ENCODE measurements at regions not wholly inside any gene's neighbourhood (a gene's known extent, or its start where the extent isn't known, plus 50 kb on each side); places are given as distances from the start of the nearest gene placed in this dataset.

DNA sequence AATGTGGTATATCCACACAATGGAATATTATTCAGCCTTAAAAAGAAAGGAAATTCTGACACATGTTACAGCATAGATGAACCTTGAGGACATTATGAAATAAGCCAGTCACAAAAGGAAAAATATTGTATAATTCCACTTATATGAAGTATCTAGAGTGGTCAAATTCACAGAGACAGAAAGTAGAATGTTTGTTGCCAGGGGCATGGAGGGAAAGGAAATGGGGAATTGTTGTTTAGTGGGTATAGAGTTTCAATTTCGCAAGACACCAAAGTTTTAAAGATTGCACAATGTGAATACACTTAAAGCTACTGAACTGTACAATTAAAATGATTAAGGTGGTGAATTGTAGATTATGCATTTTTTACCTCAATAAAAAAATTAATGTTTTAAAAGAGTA lies 92.9 kb downstream of the TXNL1 start:
- CTCF ChIA-PET = no interaction called here
- Mint-ChIP-seq H3K27ac (no peak overlapping the region), H3K4me3 (no peak overlapping the region), H3K9me3 (no peaks in the 10 kb centered on the region), H3K4me1 (no peaks in the 10 kb centered on the region), H3K36me3 (ENCODE audit: low read depth) (no peaks in the 10 kb centered on the region), H3K27me3 (peaks cover 2% of the 10 kb centered on the region)
- DNase-seq = no peak
- POLR2A ChIA-PET = no interaction called here

DNA sequence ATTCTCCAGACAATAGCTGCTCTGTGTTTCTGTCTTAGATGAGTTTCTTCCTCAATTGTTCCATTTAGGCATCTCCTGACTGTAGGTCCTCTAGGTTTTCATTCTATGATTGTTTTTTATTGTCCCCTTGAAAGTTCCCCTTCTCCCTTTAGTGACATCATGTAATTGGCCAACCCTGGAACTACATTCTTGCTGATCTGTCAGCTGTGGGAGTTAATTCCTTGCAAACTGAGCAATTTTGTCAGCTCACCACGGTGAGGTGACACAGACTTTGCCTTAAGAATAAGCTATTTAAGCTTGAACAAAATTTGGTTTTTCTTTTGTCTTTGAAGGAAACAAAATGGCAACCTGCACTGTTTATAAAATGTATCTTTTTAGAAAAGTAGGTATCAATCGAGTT lies 95.9 kb downstream of the TXNL1 start:
- CTCF ChIA-PET = no interaction called here

DNA sequence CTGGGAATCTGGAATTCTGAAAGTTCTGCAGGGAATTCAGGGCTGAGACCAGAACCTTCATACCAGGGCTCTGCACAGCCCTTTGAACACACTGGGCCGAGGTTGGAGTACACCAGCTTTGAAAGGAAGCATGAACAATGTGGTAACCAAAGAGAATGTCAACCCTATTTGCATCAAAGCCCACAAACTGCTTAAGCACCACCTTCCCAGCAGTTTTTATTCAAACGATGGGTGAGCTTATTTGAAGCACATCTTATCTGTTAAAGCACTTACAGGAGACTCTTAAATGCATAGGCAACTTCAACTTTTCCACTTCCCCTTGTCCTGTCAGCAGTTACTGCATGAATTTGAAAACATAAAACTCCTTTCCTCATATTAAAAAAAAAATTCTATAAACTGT lies 96.6 kb downstream of the TXNL1 start:
- Mint-ChIP-seq H3K4me3 (no peak overlapping the region), H3K36me3 (ENCODE audit: low read depth) (no peaks in the 10 kb centered on the region), H3K27ac (no peak overlapping the region), H3K9me3 (no peaks in the 10 kb centered on the region), H3K27me3 (peaks cover 2% of the 10 kb centered on the region), H3K4me1 (no peaks in the 10 kb centered on the region)
- POLR2A ChIA-PET = no interaction called here
- CTCF ChIA-PET = no interaction called here
- no peak for DNase-seq

More for the DNA sequence above, 95.9 kb downstream of the TXNL1 start:
- DNase-seq = no peak
- Mint-ChIP-seq H3K27me3 (peaks cover 2% of the 10 kb centered on the region), H3K27ac (no peak overlapping the region), H3K4me1 (no peaks in the 10 kb centered on the region), H3K36me3 (ENCODE audit: low read depth) (no peaks in the 10 kb centered on the region), H3K9me3 (no peaks in the 10 kb centered on the region), H3K4me3 (no peak overlapping the region)
- POLR2A ChIA-PET = no interaction called here

DNA sequence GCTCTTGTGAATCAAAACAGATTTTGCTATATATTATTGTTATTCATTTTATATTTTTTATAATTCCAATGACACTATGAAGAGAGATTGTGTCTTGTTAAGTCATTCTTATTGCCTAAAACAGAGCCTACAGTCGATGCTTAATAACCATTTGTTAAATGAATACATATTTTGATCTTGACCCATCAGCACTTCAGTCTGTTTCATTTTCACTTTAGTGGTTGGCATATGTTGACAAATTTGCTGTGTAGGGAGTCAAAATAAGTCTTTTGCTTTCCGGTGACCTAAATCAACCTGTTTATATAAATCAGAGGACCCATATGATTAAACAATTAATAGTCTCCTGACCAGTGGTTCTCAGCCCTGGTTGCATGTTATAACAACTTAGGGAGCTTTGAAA lies 97.1 kb downstream of the TXNL1 start:
- H3K27ac Mint-ChIP-seq = no peak overlapping the region
- no peaks in the 10 kb centered on the region for H3K4me1 Mint-ChIP-seq
- H3K36me3 Mint-ChIP-seq (ENCODE audit: low read depth) = no peaks in the 10 kb centered on the region
- H3K9me3 Mint-ChIP-seq = no peaks in the 10 kb centered on the region
- POLR2A ChIA-PET = no interaction called here
- H3K4me3 Mint-ChIP-seq = no peak overlapping the region
- CTCF ChIA-PET = no interaction called here
- DNase-seq = no peak
- H3K27me3 Mint-ChIP-seq = peaks cover 2% of the 10 kb centered on the region

DNA sequence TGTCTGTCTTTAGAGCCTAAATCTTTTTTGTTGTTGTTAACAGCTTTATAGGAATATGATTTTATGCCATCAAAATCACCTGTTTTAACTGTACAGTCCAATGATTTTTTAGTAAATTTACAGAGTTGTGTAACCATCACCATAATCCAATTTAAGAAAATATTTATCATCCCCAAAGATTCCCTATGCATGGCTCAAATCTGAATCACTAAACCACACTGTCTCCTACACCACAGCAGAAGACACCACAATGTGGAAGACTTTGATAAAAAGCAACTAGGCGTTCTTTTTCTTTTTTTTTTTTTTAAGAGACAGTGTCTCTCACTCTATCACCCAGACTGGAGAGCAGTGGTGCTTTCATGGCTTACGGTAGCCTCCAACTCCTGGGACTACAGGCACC lies 99.6 kb downstream of the TXNL1 start:
- DNase-seq = no peak
- ChIA-PET CTCF (no interaction called here), POLR2A (no interaction called here)
- Mint-ChIP-seq H3K4me3 (no peak overlapping the region), H3K4me1 (no peaks in the 10 kb centered on the region), H3K27ac (no peak overlapping the region), H3K9me3 (no peaks in the 10 kb centered on the region), H3K36me3 (ENCODE audit: low read depth) (no peaks in the 10 kb centered on the region), H3K27me3 (peaks cover 5% of the 10 kb centered on the region)

DNA sequence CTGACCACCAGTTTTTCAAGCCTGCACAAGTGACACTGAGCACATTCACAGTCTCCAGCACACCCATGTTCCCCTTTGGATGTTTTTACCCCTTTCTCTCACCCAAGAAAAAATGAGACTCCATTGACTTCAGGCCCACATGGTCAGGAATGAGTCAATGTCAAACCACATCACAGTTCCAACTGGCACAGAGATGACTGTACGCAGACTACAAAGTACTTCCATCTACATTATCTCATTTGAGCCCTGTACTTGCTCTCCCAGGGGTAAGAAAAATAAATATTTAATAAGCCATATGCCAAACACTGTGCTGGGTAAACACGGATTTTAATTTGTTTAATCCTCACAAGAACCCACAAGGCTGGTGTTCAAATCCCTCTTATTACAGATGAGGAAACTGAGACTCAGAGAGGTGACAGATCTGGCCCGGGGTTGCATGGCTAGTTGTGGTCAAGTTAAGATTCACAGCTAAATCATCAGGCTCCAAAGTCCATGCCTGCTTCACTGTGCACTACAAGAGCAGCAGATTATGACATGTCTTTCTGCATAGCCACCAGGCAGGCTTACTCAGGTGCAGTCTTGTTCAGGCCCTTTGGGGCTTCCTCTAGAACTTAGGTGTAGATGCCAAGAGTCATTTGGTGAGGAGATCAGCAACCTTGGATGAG lies 106.1 kb downstream of the TXNL1 start:
- H3K9me3 Mint-ChIP-seq = no peaks in the 10 kb centered on the region
- ChIA-PET CTCF (no interaction called here), POLR2A (no interaction called here)
- no peaks in the 10 kb centered on the region for H3K36me3 Mint-ChIP-seq (ENCODE audit: low read depth)
- no peak for DNase-seq
- no peak overlapping the region for H3K27ac Mint-ChIP-seq
- H3K27me3 Mint-ChIP-seq = peaks cover 4% of the 10 kb centered on the region
- no peak overlapping the region for H3K4me3 Mint-ChIP-seq
- peaks cover 3% of the 10 kb centered on the region for H3K4me1 Mint-ChIP-seq

DNA sequence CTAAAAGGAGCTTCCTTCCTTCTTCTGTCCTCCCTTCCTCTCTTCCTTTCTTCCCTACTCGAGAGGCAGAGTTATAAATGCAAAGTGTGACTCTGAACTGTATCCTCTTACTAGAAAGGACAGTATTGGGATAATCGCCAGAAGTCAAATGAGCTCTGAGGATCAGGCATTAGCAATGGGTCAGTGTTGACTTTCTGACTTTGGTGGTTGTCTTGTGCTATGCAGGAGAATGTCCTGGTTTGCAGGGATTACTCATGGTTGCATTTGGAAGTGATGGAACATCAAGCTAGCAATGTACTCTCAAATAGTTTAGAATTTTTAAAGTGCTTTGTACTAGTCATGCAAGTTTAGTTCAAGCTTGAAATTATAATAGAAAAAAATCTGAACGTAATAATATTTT lies 115.6 kb downstream of the TXNL1 start:
- ChIA-PET CTCF (no interaction called here), POLR2A (no interaction called here)
- Mint-ChIP-seq H3K27ac (no peak overlapping the region), H3K4me1 (no peaks in the 10 kb centered on the region), H3K36me3 (ENCODE audit: low read depth) (no peaks in the 10 kb centered on the region), H3K9me3 (peaks cover 4% of the 10 kb centered on the region), H3K27me3 (peaks cover 2% of the 10 kb centered on the region), H3K4me3 (no peak overlapping the region)
- no peak for DNase-seq

DNA sequence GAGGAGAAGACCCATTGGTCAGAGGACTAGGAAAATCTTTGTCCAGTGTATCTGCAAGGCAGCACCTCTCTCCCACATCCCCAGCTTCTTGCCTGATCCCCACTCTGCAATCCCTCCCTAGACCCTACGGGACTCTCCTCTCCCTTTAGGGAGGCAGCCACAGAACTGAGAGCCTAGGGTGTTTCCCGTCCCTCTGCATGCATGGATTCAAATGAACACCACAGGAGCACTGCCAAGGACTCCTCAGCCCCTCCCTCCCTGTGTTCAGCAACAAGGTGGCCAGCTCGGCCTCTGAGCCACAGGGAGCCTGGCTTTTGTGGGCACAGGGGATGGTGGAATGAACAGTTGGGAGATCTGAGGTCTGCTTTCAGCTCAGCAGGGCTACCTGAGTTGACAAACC lies 117.1 kb downstream of the TXNL1 start:
- no peaks in the 10 kb centered on the region for H3K36me3 Mint-ChIP-seq (ENCODE audit: low read depth)
- H3K27me3 Mint-ChIP-seq = peaks cover 3% of the 10 kb centered on the region
- no peaks in the 10 kb centered on the region for H3K4me1 Mint-ChIP-seq
- no peak for DNase-seq
- POLR2A ChIA-PET = no interaction called here
- CTCF ChIA-PET = no interaction called here
- peaks cover 4% of the 10 kb centered on the region for H3K9me3 Mint-ChIP-seq
- H3K27ac Mint-ChIP-seq = no peak overlapping the region
- H3K4me3 Mint-ChIP-seq = no peak overlapping the region

DNA sequence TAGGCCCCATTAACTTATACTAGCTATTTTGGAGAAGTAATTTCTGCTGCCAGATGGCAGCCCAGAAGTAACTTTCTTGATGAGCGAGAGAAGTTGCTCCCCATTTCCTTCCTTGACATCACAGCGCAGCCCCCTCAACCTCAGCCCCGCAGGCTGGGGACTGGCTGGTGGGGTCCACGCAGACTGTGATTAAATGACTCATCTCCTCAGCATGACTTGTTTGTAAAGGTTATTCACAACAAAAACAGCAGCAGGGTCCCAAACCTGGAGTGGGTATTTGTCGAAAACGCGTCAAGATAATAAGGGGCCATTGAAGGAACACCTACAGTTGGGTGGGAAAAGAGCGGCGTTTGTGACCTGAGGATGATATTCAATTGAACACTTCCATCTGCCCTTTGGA lies 120.6 kb downstream of the TXNL1 start:
- peaks cover 6% of the 10 kb centered on the region for H3K27me3 Mint-ChIP-seq
- no peaks in the 10 kb centered on the region for H3K9me3 Mint-ChIP-seq
- H3K4me3 Mint-ChIP-seq = no peak overlapping the region
- H3K27ac Mint-ChIP-seq = no peak overlapping the region
- H3K36me3 Mint-ChIP-seq (ENCODE audit: low read depth) = no peaks in the 10 kb centered on the region
- ChIA-PET CTCF (interaction anchor here (1.2 kb wide), 1 partner anchor 9 kb away, joined by 3 read pairs; no protein-coding TSS in a partner anchor), POLR2A (no interaction called here)
- no peak for DNase-seq
- no peaks in the 10 kb centered on the region for H3K4me1 Mint-ChIP-seq

DNA sequence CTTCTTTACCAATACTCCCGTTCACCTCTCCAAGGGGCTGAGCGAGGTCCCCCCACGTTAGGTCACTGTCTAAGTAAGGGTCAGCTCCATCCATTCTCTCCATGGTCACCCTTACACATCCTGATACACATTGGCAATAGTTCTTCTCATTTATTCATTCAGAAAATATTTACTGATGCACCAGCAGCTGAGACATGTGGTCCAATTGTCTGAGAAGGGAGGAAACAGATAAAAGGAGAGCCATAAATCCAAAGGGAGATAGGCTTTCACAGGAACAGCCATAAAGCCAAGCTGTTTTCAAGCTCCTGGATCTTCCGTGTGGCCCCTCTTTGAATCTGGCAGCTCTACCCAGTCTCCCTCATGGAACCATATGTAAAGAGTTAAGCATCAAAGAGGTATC lies 121.2 kb downstream of the TXNL1 start:
- POLR2A ChIA-PET = no interaction called here
- Mint-ChIP-seq H3K27me3 (peaks cover 6% of the 10 kb centered on the region), H3K36me3 (ENCODE audit: low read depth) (no peaks in the 10 kb centered on the region), H3K4me3 (no peak overlapping the region), H3K4me1 (no peaks in the 10 kb centered on the region), H3K9me3 (no peaks in the 10 kb centered on the region), H3K27ac (no peak overlapping the region)
- DNase-seq = no peak
- CTCF ChIA-PET = interaction anchor here (1.2 kb wide), 1 partner anchor 8 kb away, joined by 3 read pairs; no protein-coding TSS in a partner anchor

DNA sequence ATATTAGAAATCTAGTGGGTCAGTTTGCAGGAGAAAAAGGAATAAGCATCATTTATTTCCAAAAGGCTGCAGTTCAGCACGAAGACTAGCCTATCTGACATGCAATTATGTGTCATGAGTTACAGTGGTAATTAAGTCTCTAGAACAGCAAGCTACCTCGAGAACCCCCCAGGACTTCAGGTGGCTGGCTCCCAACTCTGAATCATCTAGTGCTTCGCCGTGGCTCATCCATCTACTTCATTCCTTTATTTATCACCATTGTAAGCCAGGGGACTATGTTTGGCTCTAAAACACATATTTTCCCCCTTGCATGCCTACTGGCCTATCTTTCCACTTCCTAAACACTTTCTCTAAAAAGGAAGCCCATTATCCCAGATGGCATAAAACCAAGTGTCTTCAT lies 121.6 kb downstream of the TXNL1 start:
- H3K4me3 Mint-ChIP-seq = no peak overlapping the region
- CTCF ChIA-PET = interaction anchor here (1.2 kb wide), 1 partner anchor 8 kb away, joined by 3 read pairs; no protein-coding TSS in a partner anchor
- H3K27ac Mint-ChIP-seq = no peak overlapping the region
- no peaks in the 10 kb centered on the region for H3K36me3 Mint-ChIP-seq (ENCODE audit: low read depth)
- H3K4me1 Mint-ChIP-seq = no peaks in the 10 kb centered on the region
- POLR2A ChIA-PET = no interaction called here
- DNase-seq = no peak
- H3K27me3 Mint-ChIP-seq = peaks cover 6% of the 10 kb centered on the region
- H3K9me3 Mint-ChIP-seq = no peaks in the 10 kb centered on the region

DNA sequence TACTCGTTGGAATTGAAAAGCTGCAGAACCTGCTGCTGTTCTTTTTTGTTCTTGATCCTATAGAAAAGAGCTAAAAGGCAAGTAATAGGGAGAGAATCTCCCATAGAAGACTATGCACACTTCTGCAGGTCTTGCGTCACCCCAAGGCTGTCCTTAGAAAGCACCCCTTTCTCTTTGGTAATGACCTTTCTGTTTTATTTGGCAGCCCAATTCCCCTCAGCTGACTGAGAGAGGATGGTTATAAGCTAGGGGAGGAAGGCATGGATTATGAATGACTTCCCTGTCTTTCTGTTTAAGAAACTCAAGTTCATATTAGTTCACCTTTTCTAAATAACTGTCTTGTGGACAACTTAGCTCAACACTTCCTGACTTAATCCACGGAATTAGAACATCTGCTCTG lies 122.9 kb downstream of the TXNL1 start:
- ChIA-PET POLR2A (no interaction called here), CTCF (interaction anchor here (1.0 kb wide), 1 partner anchor 10 kb away, joined by 3 read pairs; no protein-coding TSS in a partner anchor)
- Mint-ChIP-seq H3K36me3 (ENCODE audit: low read depth) (no peaks in the 10 kb centered on the region), H3K27ac (no peak overlapping the region), H3K4me1 (no peaks in the 10 kb centered on the region), H3K27me3 (peaks cover 6% of the 10 kb centered on the region), H3K9me3 (no peaks in the 10 kb centered on the region), H3K4me3 (no peak overlapping the region)
- no peak for DNase-seq

DNA sequence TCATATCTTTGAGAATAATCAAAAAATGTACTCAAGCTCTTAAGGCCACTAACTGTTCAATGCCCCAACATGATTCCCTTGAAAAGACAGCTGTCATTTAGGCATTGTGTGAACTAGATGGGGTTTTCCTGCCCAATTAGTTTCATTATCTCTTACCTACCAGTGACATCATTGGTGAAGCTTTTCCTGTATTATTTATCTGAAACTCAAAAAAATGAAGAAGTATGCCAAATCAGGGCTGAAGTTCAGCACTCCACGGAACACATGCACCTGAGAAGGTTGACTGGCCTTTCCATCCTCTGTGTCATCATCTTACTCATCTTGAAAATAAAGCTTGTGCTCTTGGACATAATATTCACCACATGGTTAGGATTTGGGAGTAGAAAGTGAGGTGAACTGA lies 126.4 kb downstream of the TXNL1 start:
- no peak for DNase-seq
- CTCF ChIA-PET = interaction anchor here (0.6 kb wide), 1 partner anchor 1057 kb away, joined by 4 read pairs; no protein-coding TSS in a partner anchor
- POLR2A ChIA-PET = no interaction called here
- no peaks in the 10 kb centered on the region for H3K4me1 Mint-ChIP-seq
- H3K27me3 Mint-ChIP-seq = peaks cover 6% of the 10 kb centered on the region
- no peak overlapping the region for H3K4me3 Mint-ChIP-seq
- H3K36me3 Mint-ChIP-seq (ENCODE audit: low read depth) = no peaks in the 10 kb centered on the region
- H3K9me3 Mint-ChIP-seq = no peaks in the 10 kb centered on the region
- no peak overlapping the region for H3K27ac Mint-ChIP-seq

DNA sequence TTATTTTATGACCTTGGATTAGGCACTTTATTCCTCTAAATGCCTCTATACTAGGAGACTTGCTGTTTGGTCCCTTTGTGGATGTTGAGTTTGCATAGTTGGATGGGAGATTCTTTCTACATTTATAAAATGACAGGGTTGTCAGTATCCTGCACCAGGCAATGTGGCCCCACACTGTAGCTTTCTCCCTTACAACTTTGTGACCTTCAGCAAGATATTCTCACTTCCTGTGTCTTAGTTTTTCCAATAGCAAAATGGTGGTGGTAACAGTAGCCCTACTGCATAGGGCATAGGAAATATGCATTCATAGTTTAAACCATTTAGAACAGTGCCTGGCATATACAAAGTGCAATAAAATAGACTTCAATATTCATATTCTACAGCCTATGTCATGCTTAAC lies 128.3 kb downstream of the TXNL1 start:
- Mint-ChIP-seq H3K4me1 (no peaks in the 10 kb centered on the region), H3K27ac (no peak overlapping the region), H3K9me3 (no peaks in the 10 kb centered on the region), H3K36me3 (ENCODE audit: low read depth) (no peaks in the 10 kb centered on the region), H3K4me3 (no peak overlapping the region), H3K27me3 (no peaks in the 10 kb centered on the region)
- DNase-seq = no peak
- POLR2A ChIA-PET = no interaction called here
- CTCF ChIA-PET = no interaction called here

Data from activated CD4-positive, alpha-beta T cell treated with anti-CD3 and anti-CD28 coated beads, Interleukin-2, amount 10 ng/mL, durations not matched to agents 7 days and 5 days (primary cell).